GM21717 (cell line): ENCODE measurements at regions not wholly inside any gene's neighbourhood (a gene's known extent, or its start where the extent isn't known, plus 50 kb on each side); places are given as distances from the start of the nearest gene placed in this dataset.

Source experiments
- ATAC-seq: cut with Tn5 transposase; IDR thresholded peaks from one replicate; pipeline ENCODE4 v1.9.1; 2021; ENCODE audit warnings: mild to moderate bottlenecking, moderate library complexity; ENCODE audit not compliant: unreplicated experiment

GRCh38 chr4:141395919-141396318 lies 175.2 kb downstream of the ZNF330 start:
- ATAC-seq, result no peak

DNA sequence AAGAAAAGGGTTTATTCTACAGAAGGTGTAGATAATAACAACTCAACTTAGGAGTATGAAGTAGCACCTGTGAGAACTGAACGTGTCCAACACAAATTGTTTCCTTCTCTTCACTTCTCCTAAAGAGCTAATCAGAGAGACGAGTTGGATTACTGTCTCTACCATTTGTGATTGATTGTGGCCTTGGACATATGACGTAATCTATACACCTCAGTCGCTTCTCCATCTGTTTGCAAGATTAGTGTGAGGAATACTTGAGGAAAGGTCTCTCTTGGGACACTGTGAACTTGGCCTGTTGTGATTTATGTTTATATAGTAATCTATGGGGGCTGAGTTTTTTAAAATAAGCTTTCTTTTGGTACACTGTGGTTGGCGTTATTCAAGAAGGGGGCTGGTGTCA lies 182.0 kb downstream of the ZNF330 start:
- ATAC-seq, result no peak

DNA sequence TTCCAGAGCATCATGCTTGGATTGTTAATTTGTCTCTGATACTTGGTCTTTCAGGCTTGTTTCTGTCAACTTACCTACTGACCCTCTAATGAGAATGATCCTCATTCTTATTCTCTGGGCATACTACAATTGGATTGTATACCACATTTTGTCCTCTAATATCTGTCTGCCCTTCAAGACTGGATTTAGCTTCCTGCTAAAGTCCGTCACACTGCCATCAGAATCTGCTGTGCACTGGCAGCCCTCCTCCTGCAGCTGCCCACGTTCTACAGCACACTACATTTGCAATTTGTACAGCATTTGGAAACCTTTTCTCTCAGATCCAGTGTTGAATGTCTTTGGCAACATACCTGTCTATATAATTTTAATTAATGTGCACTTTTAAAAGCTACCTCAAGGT lies 183.1 kb downstream of the ZNF330 start:
- no peak for ATAC-seq

- ATAC-seq, result no peak
These were observed 185.5 kb downstream of the ZNF330 start for GRCh38 chr4:141406237-141406636.

GRCh38 chr4:141409556-141409955 lies 188.9 kb downstream of the ZNF330 start:
- ATAC-seq, result no peak

DNA sequence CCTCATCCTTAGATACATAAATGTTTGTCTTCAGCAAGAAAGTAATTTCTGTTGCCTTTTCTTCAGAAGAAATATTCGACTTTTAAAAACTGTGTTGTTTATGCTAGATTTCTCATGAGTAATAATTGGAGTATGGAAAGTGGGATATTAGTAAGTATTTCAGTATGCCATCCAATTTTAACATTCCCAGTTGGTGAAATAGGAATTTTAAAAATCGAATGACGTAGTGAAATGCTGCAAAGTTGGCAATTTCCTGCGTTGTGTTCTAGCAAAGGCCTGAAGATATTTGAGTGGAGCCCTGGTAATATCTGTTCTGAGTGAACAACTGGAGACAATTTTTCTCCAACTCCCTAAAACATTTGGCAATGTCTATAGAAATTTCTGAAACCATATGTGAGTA lies 190.1 kb downstream of the ZNF330 start:
- ATAC-seq, result no peak

DNA sequence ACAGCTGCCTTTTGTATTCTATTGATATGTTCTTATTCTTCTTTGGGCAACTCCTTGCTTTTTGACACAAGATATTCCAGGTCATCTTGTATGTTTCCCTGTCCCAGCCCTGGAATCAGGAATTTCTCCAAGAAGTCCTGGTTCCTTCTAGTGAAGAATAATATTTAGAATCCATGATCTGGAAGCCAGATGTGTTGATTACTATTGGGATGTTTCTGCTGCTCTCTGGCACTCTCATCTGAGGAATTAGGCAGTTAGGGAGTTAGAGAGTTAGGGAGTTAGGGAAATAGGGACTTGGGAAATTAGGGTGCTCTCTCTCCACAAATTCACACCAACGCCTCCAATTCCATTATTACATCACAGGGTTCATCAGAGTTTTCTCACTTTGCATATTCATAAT lies 191.2 kb downstream of the ZNF330 start:
- ATAC-seq, result no peak

DNA sequence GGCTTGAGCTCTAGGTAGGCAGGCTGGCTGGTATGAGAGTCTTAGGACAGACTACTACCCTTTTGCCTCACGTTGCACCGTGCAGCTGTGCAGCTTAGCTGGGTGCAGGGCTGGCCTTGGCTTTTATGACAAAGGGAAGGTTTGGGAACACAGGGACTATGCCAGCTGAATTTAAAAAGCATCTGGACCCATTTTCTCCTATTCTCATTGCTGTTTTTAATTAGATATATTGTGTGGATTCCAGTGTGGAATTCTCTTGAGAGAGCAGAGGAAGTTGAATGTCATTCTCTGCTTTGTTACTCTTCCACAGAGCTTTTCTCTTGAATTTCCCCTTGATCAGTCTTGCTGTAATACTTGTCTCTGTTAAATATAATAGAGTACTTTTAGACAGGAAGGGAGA lies 192.7 kb downstream of the ZNF330 start:
- ATAC-seq, result no peak

DNA sequence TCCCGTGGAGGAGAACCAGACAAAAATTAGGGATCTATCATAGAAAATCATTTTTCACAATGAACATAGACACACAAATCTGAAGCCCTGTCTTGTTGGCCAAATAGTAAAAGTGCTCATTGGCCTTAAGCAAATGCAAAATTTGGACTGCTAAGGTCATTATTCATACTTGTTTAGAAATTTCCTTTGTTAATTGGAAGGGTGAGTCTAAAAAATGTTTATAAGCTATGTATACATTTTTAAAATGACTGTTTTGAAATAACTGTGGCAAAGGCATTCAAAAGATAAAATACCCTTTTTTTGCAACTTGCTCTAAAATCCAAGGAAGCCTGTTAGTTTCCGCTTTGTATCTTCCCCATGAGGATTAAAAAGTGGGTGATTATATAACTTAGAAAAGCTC lies 195.0 kb downstream of the ZNF330 start:
- no peak for ATAC-seq

DNA sequence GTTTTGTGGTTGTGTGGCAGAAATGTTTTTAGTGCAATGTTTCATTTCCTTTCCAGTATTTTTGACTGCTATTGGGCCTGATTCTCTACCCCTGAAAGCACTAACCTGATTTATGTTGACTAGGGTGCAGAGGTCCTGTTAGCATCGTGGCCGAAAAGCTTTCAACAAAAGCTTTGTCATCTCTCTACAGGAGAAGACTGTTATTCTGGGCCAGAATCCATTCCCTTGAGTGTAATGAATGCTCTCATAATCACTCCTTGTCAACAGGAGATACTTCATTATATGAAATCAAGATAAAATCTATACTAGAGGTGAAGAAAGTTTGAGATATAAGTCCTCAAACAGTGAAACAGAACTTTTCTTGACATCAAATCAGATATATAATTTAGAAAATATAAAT lies 195.5 kb downstream of the ZNF330 start:
- no peak for ATAC-seq

DNA sequence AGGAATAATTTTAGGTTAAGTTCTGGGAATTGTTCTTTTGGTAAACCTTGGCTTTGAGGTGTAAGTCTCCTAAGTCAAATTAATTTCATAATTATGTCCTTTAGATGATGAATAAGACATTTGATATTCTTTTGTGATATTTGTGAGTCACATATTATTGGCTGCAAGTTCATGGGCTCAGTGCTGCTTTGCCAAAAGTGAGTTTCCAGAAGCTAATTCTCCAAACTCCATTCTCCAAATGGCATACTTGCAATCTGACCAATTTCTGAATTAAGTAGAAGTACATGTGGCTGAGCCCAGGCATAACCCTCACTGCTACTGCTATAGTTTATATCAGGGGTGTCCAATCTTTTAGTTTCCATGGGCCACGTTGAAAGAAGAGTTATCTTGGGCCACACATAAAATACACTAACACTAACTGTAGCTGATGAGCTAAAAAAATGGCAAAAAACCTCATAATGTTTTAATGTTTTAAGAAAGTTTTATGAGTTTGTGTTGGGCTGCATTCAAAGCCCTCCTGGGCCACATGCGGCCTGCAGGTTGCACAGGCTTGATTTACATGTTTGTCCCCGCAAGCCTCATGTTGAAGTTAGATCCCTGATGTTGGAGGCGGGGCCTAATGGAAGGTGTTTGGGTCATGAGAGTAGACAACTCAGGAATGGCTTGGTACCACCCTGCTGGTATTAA lies 196.1 kb downstream of the ZNF330 start:
- no peak for ATAC-seq

DNA sequence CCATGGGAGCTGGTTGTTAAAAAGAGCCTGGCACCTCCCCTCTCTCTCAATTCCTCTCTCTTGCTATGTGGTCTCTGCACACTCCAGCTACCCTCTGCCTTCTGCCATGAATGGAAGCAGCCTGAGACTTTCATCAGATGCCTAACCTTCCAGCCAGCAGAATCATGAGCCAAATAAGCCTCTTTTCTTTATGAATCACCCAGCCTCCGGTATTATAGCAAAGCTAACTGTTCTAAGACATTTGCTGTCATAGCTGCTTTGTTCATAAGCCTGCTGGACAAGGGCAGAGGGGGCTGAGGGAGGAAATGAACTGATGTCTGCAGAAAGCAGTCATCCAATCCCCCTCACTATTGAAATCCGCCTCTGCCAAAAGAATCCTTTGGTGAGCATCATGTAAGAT lies 196.7 kb downstream of the ZNF330 start:
- no peak for ATAC-seq

DNA sequence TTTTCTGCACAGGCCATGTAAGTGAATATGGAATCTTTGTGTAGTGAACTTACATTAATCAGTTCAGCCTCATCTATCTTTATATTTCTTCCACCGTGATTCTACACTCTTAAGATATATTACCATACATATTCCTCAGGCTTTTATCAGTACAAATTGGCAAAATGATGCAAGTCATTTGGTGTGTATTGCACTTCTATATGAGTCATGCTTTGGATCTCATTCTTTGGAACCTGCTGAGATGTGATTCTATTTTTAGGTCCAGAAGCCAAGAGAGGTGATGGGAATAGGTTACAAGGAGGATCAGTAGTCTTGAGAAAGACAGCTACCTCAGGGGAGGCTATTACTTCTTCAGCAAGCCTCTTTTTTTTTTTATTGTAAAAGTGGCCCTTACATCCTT lies 204.4 kb downstream of the ZNF330 start:
- no peak for ATAC-seq

- no peak for ATAC-seq
These were observed 207.1 kb downstream of the ZNF330 start for GRCh38 chr4:141427726-141428296.

DNA sequence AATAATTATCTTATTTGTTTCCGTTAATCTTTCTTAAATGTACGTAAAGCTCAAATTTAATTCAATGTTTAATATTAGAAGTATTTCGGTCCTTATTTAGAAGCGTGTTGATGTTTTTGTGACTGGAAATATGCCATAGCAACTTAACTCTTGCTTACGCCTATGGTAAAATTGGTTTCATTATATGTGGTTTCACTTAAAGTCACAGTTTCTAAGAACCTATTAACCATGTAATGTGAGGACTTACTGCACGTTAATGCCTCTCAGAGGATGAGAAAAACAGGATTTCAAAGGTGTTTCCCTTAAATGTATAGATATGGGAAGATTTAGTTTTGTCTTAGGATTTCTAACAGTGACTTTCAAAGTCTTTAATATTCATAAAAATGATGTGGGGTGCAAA lies 206.4 kb upstream of the IL15 start:
- no peak for ATAC-seq

DNA sequence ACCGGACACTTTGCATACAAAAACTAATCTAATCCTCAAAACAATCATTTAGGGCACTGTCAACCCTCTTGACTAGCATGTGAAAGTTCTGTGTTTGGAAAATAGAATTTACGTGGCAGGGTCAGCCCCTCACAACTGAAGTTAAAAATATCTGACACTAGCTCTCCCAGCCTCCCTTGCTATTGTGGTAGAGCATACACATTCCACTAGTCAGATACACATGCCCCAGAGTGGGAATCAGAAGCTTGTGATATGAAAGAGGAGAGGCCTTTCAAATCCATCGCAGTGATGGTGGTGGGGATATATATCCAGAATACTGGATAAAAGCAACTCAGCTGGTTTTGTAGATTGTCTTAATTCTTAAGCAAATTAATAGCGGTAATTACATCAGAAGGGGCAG lies 205.7 kb upstream of the IL15 start:
- no peak for ATAC-seq

GRCh38 chr4:141432000-141432712 lies 204.2 kb upstream of the IL15 start:
- ATAC-seq, result no peak

GRCh38 chr4:141435446-141436225 lies 200.7 kb upstream of the IL15 start:
- ATAC-seq, result no peak

DNA sequence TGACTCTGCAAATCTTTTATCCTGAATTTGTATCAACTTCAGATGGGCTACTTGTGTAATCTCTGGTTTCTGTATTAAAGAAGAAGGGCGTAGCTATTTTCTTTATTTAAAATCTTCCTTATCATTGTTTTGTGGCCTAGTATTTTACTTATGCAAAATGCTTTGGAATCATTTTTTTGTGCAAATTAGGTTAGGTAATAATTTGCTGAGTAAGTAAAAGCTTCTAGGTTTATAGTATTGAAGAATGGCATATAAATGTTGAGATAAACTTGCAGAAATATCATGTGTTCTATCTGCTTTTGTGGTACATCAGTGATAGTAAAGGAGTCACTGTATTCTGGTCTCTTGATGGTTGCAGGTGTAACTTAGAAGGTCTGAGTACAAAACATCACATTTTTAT lies 197.2 kb upstream of the IL15 start:
- ATAC-seq, result no peak

DNA sequence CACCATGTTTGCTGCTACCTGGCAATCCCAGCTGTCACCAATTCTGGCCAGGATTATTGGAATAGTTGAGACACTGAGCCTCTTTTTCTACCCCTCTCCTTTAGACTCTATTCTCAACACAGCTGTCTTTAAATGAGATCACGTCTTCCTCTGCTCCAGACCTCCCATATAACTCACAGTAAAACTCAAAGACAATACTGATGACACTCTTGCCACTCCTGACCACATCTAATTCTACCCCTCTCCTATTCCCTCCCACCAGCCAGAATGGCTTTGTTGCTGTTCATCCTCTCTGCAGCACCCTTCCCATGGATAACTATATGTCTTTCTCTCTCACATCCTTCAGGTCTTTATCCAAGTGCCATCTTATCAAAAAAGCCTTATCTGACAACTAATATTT lies 188.6 kb upstream of the IL15 start:
- ATAC-seq, result no peak

DNA sequence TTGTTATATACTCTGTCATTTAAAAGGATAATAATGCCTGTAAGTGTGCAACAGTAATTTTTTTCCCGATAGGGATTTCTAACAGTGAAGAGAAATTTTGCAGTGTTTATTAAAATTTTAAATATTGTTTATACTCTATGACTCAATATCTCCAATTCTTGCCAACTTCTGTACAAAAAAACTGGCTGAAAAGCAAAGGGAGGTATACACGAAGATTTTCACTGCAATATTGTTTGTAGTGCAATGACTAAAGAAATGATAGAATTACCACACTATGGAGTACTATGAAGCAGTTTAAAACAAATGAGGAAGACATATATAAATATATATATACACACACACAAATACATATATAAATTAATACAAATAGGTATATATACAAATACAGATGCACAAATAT lies 187.9 kb upstream of the IL15 start:
- ATAC-seq, result no peak

DNA sequence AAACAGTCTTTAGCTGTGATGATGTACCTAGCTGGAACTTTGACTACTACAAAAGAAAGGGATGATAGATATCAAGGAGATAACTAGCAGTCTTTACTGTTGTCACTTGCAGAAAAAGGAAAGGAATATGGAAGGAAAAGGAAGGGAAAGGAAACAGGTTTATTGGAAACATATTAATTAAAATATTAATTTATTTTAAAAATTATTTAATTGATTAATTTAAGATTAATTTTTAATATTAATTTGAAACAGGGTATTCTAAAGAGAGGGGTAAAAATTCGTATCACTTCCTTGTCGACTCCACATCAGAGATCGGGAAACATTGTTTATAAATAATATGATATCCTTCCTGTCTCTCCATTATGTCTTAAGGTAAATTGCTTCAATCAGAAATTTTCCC lies 186.5 kb upstream of the IL15 start:
- ATAC-seq, result no peak
